Mesenchymal stem cell (in vitro differentiated cells and primary cell): ENCODE measurements at regions not wholly inside any gene's neighbourhood (a gene's known extent, or its start where the extent isn't known, plus 50 kb on each side); places are given as distances from the start of the nearest gene placed in this dataset.

Source experiments
- DNase-seq: peaks from one replicate; pipeline ENCODE4 v3.0.0-alpha.2; 2013
- H2AFZ ChIP-seq: one replicate; pipeline ENCODE4 v1.6.1; 2013; ENCODE audit warnings: low read depth, mild to moderate bottlenecking, control low read depth, inconsistent platforms, low read length, moderate library complexity
- H2AK5ac ChIP-seq: 2 replicates; pipeline ENCODE4 v1.6.1; 2013; ENCODE audit warnings: low read length, moderate library complexity, mild to moderate bottlenecking, inconsistent platforms; ENCODE audit not compliant: severe bottlenecking
- H2BK120ac ChIP-seq: one replicate; pipeline ENCODE4 v1.6.1; 2013; ENCODE audit warnings: low read depth, mild to moderate bottlenecking, inconsistent platforms, low read length, moderate library complexity
- H2BK12ac ChIP-seq, 2 experiments: one replicate each; pipeline ENCODE4 v1.6.1; 2013; ENCODE audit warnings: inconsistent platforms in 2 of 2, low read length in 2 of 2, mild to moderate bottlenecking in 2 of 2, moderate library complexity in 2 of 2, control low read depth in 1 of 2
- H2BK15ac ChIP-seq: one replicate; pipeline ENCODE4 v1.6.1; 2013; ENCODE audit warnings: mild to moderate bottlenecking, low read depth, inconsistent platforms; ENCODE audit not compliant: poor library complexity, severe bottlenecking
- H2BK5ac ChIP-seq: 2 replicates; pipeline ENCODE4 v1.6.1; 2013; ENCODE audit warnings: low read depth, mild to moderate bottlenecking, low read length, control low read depth, inconsistent platforms; ENCODE audit not compliant: poor library complexity, severe bottlenecking
- H3K14ac ChIP-seq, 2 experiments: one replicate each; pipeline ENCODE4 v1.6.1; 2013; ENCODE audit warnings: inconsistent platforms in 2 of 2, low read length in 2 of 2, control low read depth in 1 of 2, mild to moderate bottlenecking in 1 of 2, moderate library complexity in 1 of 2
- H3K18ac ChIP-seq, 2 experiments: one replicate each; pipeline ENCODE4 v1.6.1; 2013; ENCODE audit warnings: inconsistent platforms in 2 of 2, low read length in 2 of 2, control low read depth in 1 of 2, low read depth in 1 of 2, mild to moderate bottlenecking in 1 of 2
- H3K23ac ChIP-seq, 2 experiments: one replicate each; pipeline ENCODE4 v1.6.1; 2013; ENCODE audit warnings: inconsistent platforms in 2 of 2, low read length in 2 of 2, mild to moderate bottlenecking in 2 of 2, moderate library complexity in 2 of 2, control low read depth in 1 of 2
- H3K27ac ChIP-seq: 2 replicates; pipeline ENCODE4 v1.5.1; 2013; ENCODE audit warnings: mild to moderate bottlenecking, moderate library complexity, low read length, control low read depth, inconsistent platforms; ENCODE audit not compliant: poor library complexity, severe bottlenecking
- H3K27me3 ChIP-seq, 2 experiments: 2 replicates each; pipeline versions ENCODE4 v1.6.1 to v1.7.0; 2013; ENCODE audit warnings: low read length in 2 of 2, mild to moderate bottlenecking in 2 of 2, moderate library complexity in 2 of 2, control low read depth in 1 of 2, inconsistent platforms in 1 of 2; ENCODE audit not compliant: control insufficient read depth in 1 of 2, insufficient read depth in 1 of 2
- H3K36me3 ChIP-seq, 2 experiments: 2 replicates each; pipeline versions ENCODE4 v1.6.1 to v1.7.0; 2013; ENCODE audit warnings: low read length in 2 of 2, control low read depth in 1 of 2, inconsistent platforms in 1 of 2, low read depth in 1 of 2, mild to moderate bottlenecking in 1 of 2; ENCODE audit not compliant: insufficient read depth in 2 of 2, control insufficient read depth in 1 of 2
- H3K4ac ChIP-seq, 2 experiments: one replicate each; pipeline ENCODE4 v1.6.1; 2013; ENCODE audit warnings: inconsistent platforms in 2 of 2, low read length in 2 of 2, mild to moderate bottlenecking in 2 of 2, moderate library complexity in 2 of 2, control low read depth in 1 of 2, low read depth in 1 of 2
- H3K4me1 ChIP-seq: 2 replicates; pipeline ENCODE4 v1.6.1; 2013; ENCODE audit warnings: low read depth, low read length, control low read depth; ENCODE audit not compliant: control insufficient read depth, insufficient read depth
- H3K4me2 ChIP-seq: 2 replicates; pipeline ENCODE4 v1.6.1; 2013; ENCODE audit warnings: low read length, mild to moderate bottlenecking, inconsistent platforms; ENCODE audit not compliant: poor library complexity, severe bottlenecking
- H3K4me3 ChIP-seq, 2 experiments: 2 replicates each; pipeline versions ENCODE4 v1.5.1 to v1.7.0; 2013; ENCODE audit warnings: low read length in 2 of 2, mild to moderate bottlenecking in 2 of 2, control low read depth in 1 of 2, low read depth in 1 of 2; ENCODE audit not compliant: insufficient read depth in 1 of 2
- H3K79me1 ChIP-seq: replicated peaks from 2 replicates; pipeline ENCODE4 v1.6.1; 2013; ENCODE audit warnings: mild to moderate bottlenecking, control low read depth, low read length, inconsistent platforms; ENCODE audit not compliant: poor library complexity, severe bottlenecking
- H3K9ac ChIP-seq: 2 replicates; pipeline ENCODE4 v1.7.0; 2013; ENCODE audit warnings: mild to moderate bottlenecking, low read length, moderate library complexity
- H3K9me3 ChIP-seq: 2 replicates; pipeline ENCODE4 v1.7.0; 2013; ENCODE audit warnings: mild to moderate bottlenecking, low read length; ENCODE audit not compliant: control insufficient read depth
- H4K8ac ChIP-seq: one replicate; pipeline ENCODE4 v1.6.1; 2013; ENCODE audit warnings: inconsistent platforms, mild to moderate bottlenecking, low read length, moderate library complexity
- H4K91ac ChIP-seq: one replicate; pipeline ENCODE4 v1.6.1; 2013; ENCODE audit warnings: mild to moderate bottlenecking, low read length, inconsistent platforms
- WGBS: methylation state at CpG from one replicate; pipeline ENCODE4 v1.1.7; 2013; ENCODE audit warnings: mixed read lengths; 5-methylcytosine and 5-hydroxymethylcytosine counted together

- Histone ChIP-seq H3K4me3 (no peak overlapping the region), H3K23ac (no peak overlapping the region), H3K4me2 (no peak overlapping the region), H2BK120ac (no peak overlapping the region), H3K27ac (no peak overlapping the region), H3K79me1 (no peaks in the 10 kb centered on the region), H3K4me1 (no peaks in the 10 kb centered on the region), H2BK5ac (no peak overlapping the region), H3K36me3 (no peaks in the 10 kb centered on the region), H3K4ac (no peak overlapping the region), H4K91ac (no peak overlapping the region), H4K8ac (no peak overlapping the region), H2AK5ac (no peak overlapping the region), H3K18ac (no peak overlapping the region), H2BK12ac (no peak overlapping the region), H3K14ac (no peak overlapping the region), H3K9ac (no peak overlapping the region), H2BK15ac (no peak overlapping the region), H3K27me3 (no peaks in the 10 kb centered on the region), H3K9me3 (peaks cover 9% of the 10 kb centered on the region), H2AFZ (no peak overlapping the region)
- DNase-seq, result no peak
- 100% methylated on average over 1 of the region's 1 CpG for WGBS
These were observed 206.7 kb downstream of the LACC1 start for GRCh38 chr13:44086389-44086788.

GRCh38 chr13:44088411-44088810, 208.7 kb downstream of the LACC1 start:
- H2AFZ ChIP-seq, result no peak overlapping the region

GRCh38 chr13:44088991-44089413, 209.3 kb downstream of the LACC1 start:
- Histone ChIP-seq H3K4me3 (no peak overlapping the region), H3K14ac (no peak overlapping the region), H2AFZ (no peak overlapping the region), H2BK5ac (no peak overlapping the region), H2BK15ac (no peak overlapping the region), H3K27me3 (no peaks in the 10 kb centered on the region), H4K91ac (no peak overlapping the region), H3K18ac (no peak overlapping the region), H3K4ac (no peak overlapping the region), H4K8ac (no peak overlapping the region), H3K79me1 (no peaks in the 10 kb centered on the region), H3K4me2 (no peak overlapping the region), H3K36me3 (no peaks in the 10 kb centered on the region), H3K9ac (no peak overlapping the region), H2BK120ac (no peak overlapping the region), H3K27ac (no peak overlapping the region), H3K23ac (no peak overlapping the region), H3K4me1 (no peaks in the 10 kb centered on the region), H2AK5ac (no peak overlapping the region), H2BK12ac (no peak overlapping the region), H3K9me3 (peaks cover 9% of the 10 kb centered on the region)
- WGBS, result 98% methylated on average over 4 of the region's 4 CpGs
- DNase-seq, result no peak

More at GRCh38 chr13:44088411-44088810, 208.7 kb downstream of the LACC1 start:
- H3K4me2 ChIP-seq, result no peak overlapping the region
- no peaks in the 10 kb centered on the region for H3K36me3 ChIP-seq
- H2BK120ac ChIP-seq, result no peak overlapping the region
- H3K27ac ChIP-seq, result no peak overlapping the region
- H3K4me3 ChIP-seq, result no peak overlapping the region
- peaks cover 9% of the 10 kb centered on the region for H3K9me3 ChIP-seq
- H2BK15ac ChIP-seq, result no peak overlapping the region
- H3K4me1 ChIP-seq, result no peaks in the 10 kb centered on the region
- H3K18ac ChIP-seq, result no peak overlapping the region
- no peak for DNase-seq
- H4K8ac ChIP-seq, result no peak overlapping the region
- no peak overlapping the region for H3K14ac ChIP-seq
- H2AK5ac ChIP-seq, result no peak overlapping the region
- no peak overlapping the region for H3K9ac ChIP-seq
- H2BK5ac ChIP-seq, result no peak overlapping the region
- no peaks in the 10 kb centered on the region for H3K79me1 ChIP-seq
- H4K91ac ChIP-seq, result no peak overlapping the region
- WGBS, result 95% methylated on average over 1 of the region's 4 CpGs
- no peaks in the 10 kb centered on the region for H3K27me3 ChIP-seq
- no peak overlapping the region for H2BK12ac ChIP-seq
- H3K23ac ChIP-seq, result no peak overlapping the region
- no peak overlapping the region for H3K4ac ChIP-seq

GRCh38 chr13:44089452-44089851, 209.7 kb downstream of the LACC1 start:
- 80% methylated on average over 2 of the region's 2 CpGs for WGBS
- Histone ChIP-seq H3K23ac (no peak overlapping the region), H3K4me3 (no peak overlapping the region)

More at GRCh38 chr13:44089452-44089851, 209.7 kb downstream of the LACC1 start:
- DNase-seq, result peak; percentile 17
- no peak overlapping the region for H3K4ac ChIP-seq
- H3K9ac ChIP-seq, result no peak overlapping the region
- no peak overlapping the region for H2AK5ac ChIP-seq
- H3K18ac ChIP-seq, result no peak overlapping the region
- no peak overlapping the region for H3K27ac ChIP-seq
- H2BK5ac ChIP-seq, result no peak overlapping the region
- no peak overlapping the region for H2BK15ac ChIP-seq
- H3K36me3 ChIP-seq, result no peaks in the 10 kb centered on the region
- H3K4me1 ChIP-seq, result no peaks in the 10 kb centered on the region
- H4K8ac ChIP-seq, result no peak overlapping the region
- no peak overlapping the region for H2BK12ac ChIP-seq
- H2BK120ac ChIP-seq, result no peak overlapping the region
- no peak overlapping the region for H2AFZ ChIP-seq
- H4K91ac ChIP-seq, result no peak overlapping the region
- peaks cover 9% of the 10 kb centered on the region for H3K9me3 ChIP-seq
- H3K27me3 ChIP-seq, result no peaks in the 10 kb centered on the region
- no peaks in the 10 kb centered on the region for H3K79me1 ChIP-seq
- no peak overlapping the region for H3K14ac ChIP-seq
- H3K4me2 ChIP-seq, result no peak overlapping the region
